PFSK-1 (cell line): ENCODE measurements at regions not wholly inside any gene's neighbourhood (a gene's known extent, or its start where the extent isn't known, plus 50 kb on each side); places are given as distances from the start of the nearest gene placed in this dataset.

ENCODE experiments used
- POLR2AphosphoS5 ChIP-seq: IDR thresholded peaks from 2 replicates; pipeline ENCODE4 v1.6.1; 2012; ENCODE audit warnings: low read depth, mild to moderate bottlenecking, control low read depth, low read length, moderate library complexity
- TAF1 ChIP-seq: IDR thresholded peaks from 2 replicates; pipeline ENCODE4 v1.6.1; 2012; ENCODE audit warnings: low read length, control low read depth, borderline replicate concordance; ENCODE audit not compliant: insufficient read depth
- TF ChIP-seq, protein P1 (sequence below), 2 experiments: IDR thresholded peaks; 2 replicates each; pipeline versions ENCODE4 v1.6.1 to v1.8.0; 2011 to 2012; ENCODE audit warnings: low read depth in 2 of 2, low read length in 2 of 2, control low read depth in 1 of 2, inconsistent platforms in 1 of 2, mild to moderate bottlenecking in 1 of 2, moderate library complexity in 1 of 2; ENCODE audit not compliant: insufficient read depth in 1 of 2

DNA sequence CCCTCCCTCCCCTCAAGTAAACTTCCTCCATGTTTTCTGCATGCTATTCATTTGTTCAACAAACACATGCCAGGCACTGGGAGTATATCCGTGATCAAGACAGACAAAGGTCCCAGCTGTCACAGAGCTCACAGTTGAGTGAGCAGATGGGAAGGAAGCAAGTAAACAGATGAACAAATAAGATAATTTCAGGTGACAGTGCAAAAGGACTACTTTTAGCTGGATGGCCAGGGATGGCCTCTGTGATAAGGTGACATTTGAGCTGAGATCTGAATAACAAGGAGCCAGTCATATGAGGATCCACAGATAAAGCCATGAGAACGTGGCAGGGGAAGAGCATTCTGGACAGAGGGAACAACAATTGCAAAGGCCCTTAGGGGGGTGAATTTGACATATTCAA is 121.7 kb upstream of the RAD23B start:
- TF ChIP-seq TAF1: no peak
- TF ChIP-seq POLR2AphosphoS5: no peak
- TF ChIP-seq, protein P1, sequence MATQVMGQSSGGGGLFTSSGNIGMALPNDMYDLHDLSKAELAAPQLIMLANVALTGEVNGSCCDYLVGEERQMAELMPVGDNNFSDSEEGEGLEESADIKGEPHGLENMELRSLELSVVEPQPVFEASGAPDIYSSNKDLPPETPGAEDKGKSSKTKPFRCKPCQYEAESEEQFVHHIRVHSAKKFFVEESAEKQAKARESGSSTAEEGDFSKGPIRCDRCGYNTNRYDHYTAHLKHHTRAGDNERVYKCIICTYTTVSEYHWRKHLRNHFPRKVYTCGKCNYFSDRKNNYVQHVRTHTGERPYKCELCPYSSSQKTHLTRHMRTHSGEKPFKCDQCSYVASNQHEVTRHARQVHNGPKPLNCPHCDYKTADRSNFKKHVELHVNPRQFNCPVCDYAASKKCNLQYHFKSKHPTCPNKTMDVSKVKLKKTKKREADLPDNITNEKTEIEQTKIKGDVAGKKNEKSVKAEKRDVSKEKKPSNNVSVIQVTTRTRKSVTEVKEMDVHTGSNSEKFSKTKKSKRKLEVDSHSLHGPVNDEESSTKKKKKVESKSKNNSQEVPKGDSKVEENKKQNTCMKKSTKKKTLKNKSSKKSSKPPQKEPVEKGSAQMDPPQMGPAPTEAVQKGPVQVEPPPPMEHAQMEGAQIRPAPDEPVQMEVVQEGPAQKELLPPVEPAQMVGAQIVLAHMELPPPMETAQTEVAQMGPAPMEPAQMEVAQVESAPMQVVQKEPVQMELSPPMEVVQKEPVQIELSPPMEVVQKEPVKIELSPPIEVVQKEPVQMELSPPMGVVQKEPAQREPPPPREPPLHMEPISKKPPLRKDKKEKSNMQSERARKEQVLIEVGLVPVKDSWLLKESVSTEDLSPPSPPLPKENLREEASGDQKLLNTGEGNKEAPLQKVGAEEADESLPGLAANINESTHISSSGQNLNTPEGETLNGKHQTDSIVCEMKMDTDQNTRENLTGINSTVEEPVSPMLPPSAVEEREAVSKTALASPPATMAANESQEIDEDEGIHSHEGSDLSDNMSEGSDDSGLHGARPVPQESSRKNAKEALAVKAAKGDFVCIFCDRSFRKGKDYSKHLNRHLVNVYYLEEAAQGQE (IDR thresholded peaks at IDR 0.05; ENCODE audit: insufficient read depth in 1 of 2, low read depth in 2 of 2, low read length in 2 of 2): no peak
